SH-SY5Y (cell line): ENCODE measurements at regions not wholly inside any gene's neighbourhood (a gene's known extent, or its start where the extent isn't known, plus 50 kb on each side); places are given as distances from the start of the nearest gene placed in this dataset.

Source experiments
- GATA2 ChIP-seq: IDR thresholded peaks from 2 replicates; pipeline ENCODE4 v1.6.1; 2011; ENCODE audit warnings: mild to moderate bottlenecking, low read depth, low read length
- GATA3 ChIP-seq: IDR thresholded peaks from 2 replicates; pipeline ENCODE4 v1.6.1; 2011; ENCODE audit warnings: low read depth, mild to moderate bottlenecking, low read length, moderate library complexity

DNA sequence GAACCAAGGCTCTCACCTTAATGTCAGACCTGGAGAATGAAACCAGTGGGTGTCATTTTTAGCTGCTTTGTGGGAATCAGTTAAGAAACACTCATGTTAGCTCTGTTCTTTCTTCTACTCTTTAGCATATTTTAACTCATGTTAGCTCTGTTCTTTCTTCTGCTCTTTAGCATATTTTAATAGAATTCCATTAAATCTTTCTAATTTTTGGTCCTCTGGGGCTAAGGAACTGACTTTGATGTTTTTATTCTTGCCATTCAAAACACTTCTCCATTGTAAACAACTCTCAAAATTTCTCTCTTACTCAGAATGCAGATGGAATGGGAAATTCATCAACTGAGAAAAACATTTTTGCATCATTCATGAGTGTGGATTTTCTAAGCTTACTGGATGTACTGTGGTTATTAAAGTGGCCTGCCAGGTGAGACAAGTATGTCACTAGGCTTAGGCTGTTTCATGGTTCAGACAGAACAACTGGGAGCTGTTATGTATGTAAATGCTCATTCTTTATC, 680.6 kb downstream of the ROBO2 start:
- no peak for TF ChIP-seq GATA2
- no peak for TF ChIP-seq GATA3
